Caki2 (cell line): ENCODE measurements at regions not wholly inside any gene's neighbourhood (a gene's known extent, or its start where the extent isn't known, plus 50 kb on each side); places are given as distances from the start of the nearest gene placed in this dataset.
A peak's percentile ranks its signal among the peaks of the same experiment; 100 is the strongest.

Source experiments
- DNase-seq: peaks from one replicate; pipeline ENCODE4 v3.0.0-alpha.2; 2015; ENCODE audit warnings: low read depth
- in situ Hi-C: cut with HindIII; loops from 2 replicates; pipeline ENCODE4 v1.10.0; 2016; ENCODE audit warnings: low sequenced_read_pairs, low pct_unique_long_range_greater_than_20kb, mixed read lengths

DNA sequence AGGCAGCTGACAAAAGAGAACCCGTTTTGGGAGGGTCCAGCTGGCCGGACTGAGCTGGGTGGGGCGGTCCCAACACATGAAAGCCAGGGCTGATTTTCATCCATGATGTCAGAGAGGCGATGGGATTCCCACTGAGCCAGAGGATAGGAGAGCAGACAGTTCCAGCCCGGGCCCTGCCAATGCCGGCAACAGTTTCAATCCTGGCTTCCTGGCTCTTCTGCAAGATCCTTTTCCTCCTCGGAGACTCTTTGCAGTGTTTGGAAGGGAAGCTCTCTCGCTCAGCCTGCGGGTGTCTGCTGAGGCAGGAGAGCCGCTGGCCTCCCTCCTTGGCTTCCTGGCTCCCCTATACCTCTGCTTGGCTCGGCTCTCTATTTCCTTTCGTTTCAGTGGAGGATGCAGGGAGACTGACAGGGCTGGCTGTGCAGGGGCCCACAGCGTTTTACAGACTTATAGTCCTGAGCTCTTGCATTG is 145.5 kb upstream of the SOX9 start:
- no peak for DNase-seq
- in situ Hi-C loops: no loop called here

DNA sequence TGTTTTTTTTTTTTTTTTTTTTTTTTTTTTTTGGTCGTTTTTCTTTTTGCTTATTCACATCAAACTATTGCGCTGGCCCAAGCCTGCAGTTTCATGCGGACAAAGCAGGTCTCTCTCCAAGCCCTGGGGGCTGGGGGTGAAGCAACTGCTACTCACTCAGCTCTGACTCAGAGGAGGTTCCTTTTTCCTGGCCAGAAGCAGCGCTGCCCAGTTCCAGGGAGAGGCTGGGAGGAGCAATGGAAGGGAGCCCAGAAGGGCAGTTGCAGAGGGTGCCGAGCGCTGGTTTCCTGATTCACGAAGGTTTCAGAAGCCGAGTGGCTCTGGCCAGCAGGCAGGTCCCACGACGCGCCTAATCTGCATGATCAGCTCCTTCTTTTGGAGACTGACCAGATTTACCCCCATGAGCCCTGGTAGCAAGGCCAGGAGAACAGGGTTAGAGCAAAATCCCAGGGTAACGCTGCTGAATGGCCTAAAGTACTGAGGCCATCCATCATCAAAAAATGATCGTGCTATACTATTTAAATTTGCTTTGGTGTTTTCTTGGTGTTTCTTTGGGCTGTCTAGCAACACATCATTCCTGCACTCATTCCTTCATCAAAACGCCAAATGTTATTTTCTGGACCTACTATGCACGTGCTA is 144.7 kb upstream of the SOX9 start:
- in situ Hi-C loops: no loop called here
- DNase-seq: peak; percentile 34

DNA sequence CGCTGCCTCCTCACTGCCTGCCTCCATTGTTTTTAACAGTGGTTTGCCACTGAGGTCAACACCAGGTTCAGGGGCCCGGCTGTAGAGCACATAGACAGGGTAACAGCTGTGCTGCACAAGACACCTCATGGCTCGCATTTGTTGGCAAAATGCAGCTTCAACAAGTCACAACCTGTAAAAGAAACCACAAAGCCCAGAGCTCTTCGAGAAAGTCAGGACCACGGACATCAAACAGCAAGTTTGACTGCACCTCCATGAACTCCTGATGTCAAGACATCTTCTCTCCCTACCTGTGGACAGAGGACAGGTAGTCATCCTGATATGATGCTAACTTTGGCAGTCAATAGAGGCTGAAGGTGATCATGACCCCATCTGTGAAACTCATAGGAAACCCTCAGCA is 142.4 kb upstream of the SOX9 start:
- DNase-seq: no peak
- in situ Hi-C loops: no loop called here

DNA sequence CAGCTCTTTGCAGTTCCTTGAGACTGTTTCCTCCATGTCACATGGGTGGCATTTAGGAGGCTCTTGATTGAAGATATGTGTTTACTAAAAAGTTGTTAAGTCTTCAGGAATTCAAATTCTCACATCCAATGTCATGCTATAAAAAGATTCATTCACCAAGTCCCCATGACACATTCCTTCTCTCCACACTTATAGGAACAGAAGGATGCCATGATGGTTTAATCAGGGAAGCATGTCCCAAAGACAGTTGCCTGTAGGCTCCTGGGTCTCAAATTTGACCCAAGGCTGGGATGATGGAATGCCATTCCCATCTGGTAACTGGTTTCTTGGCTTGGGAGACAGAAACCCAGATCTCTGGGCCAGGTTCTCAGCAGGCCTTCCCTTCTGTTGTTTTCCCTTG is 140.6 kb upstream of the SOX9 start:
- in situ Hi-C loops: no loop called here
- no peak for DNase-seq

DNA sequence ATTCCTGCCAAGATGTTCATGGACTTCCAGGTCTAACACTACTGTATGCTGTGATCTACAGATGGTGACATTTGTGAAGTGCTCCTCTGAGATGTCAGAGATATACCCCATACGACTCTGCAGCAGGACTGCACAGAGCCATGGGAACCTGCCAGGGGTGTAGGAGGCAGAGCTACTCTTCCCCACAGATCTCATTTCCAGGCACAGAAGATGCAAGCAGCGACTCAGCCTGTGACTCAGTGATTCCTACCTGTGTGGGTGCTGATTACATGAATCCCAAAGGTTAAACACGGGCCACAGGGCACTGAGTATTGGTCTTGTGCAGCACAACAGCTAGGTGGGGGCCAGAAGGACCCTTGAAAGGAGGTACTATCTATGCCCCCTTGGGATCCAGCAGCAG is 137.0 kb upstream of the SOX9 start:
- no peak for DNase-seq
- in situ Hi-C loops: no loop called here

DNA sequence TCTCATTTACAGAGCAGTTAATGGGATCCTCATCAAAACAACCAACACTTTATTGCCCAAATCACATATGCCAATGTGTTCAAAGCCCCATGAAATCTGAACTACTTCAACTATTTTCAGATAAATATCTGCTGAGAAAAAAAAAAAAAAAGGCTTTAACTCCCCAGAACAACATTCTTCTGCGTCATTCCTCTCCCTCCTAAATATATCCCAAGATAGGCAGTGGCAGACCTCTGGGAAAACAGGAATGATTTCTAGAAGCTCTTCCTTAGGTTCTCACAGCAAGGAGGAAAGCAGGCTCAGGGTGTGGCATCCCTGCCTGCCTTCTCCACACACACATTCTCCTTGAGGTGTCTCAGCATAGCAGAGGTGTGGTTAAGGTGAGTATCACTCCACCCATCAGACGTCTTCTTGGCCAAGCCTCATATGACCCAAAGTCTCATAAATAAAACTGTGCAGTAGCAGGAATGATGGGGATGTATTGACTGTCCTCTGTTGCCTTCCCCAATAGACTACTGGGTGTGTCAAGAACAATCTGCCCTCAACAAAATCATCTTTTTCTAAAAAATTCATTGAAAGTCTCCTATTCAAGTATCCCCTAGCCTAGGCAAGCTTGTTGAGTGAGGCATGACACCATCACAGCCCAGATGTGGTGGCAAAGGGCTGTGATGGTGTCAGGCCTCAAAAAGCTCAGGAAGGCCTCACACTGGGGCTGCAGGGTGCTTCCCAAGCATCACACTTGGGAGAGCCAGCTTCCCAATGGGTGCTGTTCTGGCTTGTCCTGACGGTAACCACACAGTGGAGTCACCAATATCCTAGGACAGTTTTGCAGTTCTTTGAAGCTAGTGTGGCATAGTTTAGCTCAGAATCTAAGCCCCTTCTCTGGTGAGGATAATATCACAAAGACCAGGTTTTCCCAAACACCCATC is 135.4 kb upstream of the SOX9 start:
- no peak for DNase-seq

DNA sequence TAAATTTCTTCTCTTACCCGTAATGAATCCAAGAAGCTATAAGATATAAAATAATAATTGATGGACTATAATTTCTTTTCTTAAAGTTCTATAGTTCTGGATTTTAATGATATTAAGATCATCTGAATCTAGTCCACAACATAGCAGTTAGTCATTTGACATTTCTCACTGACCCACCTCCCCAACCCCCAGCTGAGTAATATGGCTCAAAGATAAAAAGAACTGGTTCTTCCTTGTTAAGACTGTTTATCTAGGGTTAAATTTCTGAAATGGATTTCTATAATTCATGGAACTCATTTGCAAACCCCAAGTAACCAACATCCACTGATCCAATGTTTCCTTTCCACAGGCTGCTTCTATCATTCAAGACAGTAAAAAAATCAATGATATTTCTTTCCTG is 133.9 kb upstream of the SOX9 start:
- no peak for DNase-seq
- in situ Hi-C loops: no loop called here

More for the DNA sequence above, 135.4 kb upstream of the SOX9 start:
- in situ Hi-C loops: no loop called here

DNA sequence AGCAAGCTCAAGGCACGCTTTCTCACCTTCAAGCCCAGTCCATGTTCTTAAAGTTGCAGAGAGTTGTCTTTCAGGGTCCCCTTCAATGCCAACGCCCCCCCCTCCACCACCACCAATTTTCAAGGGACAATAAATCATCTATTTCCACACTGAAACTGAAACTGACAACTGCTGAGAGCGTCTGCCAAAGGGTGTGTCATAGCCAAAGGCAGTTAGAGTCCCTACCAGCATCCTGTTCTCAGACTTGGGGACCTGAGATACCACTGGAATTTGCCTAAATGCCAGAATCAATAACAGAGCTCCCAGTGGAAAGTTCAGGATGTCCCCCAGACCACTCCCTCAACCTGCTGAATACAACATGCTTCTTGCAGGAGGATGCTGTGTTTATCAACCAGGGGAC is 133.2 kb upstream of the SOX9 start:
- no peak for DNase-seq
- in situ Hi-C loops: no loop called here

DNA sequence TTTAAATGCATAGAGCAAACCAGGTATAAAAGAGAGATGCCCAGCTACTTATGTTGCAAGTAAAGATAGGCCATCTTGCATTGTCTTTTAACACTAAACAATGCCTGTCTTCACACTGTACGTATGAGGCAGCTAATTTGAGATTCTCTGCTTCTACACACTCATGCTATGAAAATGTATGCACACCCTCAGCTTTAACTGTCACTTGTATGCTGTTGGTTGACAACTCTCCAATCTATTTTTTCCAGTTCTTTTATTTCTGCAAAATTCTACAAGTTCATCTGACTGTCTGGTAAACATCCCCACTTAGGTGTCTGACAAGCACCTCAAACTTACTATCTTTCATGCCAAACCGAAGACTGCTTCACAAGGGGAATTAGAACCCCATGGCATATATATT is 131.7 kb upstream of the SOX9 start:
- in situ Hi-C loops: no loop called here
- DNase-seq: no peak

DNA sequence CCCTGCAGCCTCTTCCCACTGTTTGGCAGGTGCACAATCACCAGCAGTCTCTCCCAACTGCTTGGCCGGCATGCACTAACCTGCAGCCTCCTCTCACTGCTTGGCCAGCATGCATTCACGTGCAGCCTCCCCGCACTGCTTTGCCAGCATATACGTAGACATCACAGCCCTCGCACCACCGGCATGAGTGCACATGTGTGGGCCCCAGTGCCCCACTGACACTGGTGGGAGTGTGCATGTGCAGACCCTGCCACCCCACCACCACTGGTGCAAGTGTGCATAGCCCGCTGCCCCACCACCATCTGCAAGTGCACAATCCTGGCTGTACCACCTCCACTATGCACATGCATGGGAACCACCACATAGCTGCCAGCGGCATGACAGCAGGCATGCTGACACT is 127.5 kb upstream of the SOX9 start:
- in situ Hi-C loops: no loop called here

DNA sequence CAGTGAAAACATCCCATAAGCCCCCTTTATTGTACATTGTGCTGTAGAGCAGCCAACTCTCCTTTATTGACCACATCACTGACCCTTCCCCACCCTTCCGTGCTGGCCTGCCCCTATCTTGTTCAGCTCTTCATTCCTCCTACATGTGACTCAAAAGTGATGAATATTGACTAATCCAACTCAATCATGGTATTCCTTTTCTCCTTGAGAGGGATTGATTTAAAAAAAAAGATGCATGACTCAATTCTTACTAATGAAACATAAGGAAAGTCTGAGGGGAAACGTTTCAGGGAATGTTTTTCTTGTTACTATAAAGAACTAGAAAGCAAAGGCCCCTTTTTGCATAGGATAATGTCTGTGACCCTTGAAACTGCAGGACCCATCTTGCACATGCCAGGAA is 125.2 kb upstream of the SOX9 start:
- DNase-seq: no peak
- in situ Hi-C loops: no loop called here

More for the DNA sequence above, 127.5 kb upstream of the SOX9 start:
- DNase-seq: no peak

DNA sequence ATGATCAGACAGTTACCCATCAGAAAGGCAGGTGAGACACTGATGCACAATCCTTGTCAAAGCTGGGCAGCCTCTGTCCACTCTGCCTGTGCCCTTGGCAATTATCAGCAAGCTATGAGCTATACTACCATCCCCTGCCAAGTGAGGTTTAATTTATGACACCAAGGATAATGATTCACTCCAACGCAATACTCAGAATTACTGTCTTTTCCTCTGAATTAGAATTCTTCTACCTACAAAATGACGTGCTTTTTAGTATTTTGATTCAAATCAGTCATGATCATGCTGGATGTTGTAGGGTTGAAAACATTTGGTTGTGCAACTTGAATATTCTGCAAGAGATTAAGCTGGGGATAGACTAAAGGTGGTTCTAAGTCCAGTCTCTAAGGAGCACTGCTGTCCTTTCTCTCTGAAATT is 116.8 kb upstream of the SOX9 start:
- in situ Hi-C loops: no loop called here
- no peak for DNase-seq

DNA sequence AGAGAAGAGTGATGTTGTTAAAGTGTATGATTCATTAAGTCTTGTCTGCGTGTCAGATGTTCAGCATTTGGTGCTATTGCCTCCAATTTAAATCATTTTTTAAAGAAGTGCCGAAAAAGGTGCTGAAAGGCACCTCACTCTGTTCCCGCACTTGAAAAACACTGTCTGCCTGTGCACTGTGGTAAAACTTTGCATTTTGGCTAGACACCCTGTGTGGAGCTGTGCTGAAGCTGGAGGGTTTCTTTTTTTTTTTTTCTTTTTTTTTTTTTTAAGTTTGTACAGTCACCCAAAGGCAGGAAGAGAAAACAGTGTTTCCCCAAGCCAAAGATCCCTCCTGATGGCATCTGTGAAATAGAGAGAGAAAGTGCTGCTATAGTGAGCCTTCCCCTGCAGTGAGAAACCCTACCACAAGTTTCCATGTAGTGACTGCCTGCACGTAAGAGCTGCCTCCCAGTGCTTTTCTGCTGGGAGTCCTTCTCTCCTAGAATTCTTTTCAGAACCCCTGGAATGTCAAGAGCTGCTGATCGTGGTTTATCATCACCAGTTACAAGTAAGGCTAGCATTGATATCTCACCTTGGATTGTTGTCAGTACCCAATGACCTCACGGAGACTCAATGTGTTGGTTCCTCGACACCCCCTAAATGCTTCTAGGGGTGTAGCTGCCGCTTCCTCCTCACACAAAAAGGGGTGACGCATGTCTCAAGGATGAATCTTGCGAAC is 116.0 kb upstream of the SOX9 start:
- in situ Hi-C loops: no loop called here

DNA sequence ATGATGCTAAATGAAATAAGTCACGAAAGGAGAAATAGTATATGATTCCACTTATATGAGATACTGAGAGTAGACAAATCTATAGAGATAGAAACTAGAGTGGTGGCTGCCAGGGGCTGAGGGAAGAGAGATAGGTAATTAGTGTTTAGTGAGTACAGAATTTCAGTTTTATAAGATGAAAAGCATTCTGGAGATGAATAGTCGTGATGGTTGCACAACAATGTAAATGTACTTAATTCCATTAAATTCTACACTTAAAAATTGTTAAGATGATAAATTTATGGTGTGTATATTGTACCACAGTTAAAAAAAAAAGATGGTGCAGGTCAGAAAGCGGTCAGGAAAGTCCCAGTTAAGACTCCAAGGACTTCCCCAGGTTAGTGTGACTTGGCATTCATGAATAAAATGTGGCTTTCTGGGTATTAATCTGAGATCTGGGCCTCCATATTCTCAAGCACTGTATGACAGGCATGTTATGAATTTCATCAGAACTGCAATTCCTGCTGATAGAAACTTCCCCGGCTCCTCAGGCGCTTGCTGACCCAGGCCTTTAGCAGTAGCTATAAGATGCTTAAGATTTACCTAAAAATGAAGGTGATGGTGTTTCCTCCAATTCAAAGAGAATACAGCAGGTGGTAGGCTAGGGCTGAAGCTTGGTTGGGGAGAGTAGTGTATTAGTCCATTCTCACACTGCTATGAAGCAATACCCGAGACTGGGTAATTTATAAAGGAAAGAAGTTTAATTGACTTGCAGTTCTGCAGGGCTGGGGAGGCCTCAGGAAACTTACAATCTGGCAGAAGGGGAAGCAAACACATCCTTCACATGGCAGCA is 115.3 kb upstream of the SOX9 start:
- no peak for DNase-seq
- in situ Hi-C loops: no loop called here

More for the DNA sequence above, 116.0 kb upstream of the SOX9 start:
- no peak for DNase-seq

DNA sequence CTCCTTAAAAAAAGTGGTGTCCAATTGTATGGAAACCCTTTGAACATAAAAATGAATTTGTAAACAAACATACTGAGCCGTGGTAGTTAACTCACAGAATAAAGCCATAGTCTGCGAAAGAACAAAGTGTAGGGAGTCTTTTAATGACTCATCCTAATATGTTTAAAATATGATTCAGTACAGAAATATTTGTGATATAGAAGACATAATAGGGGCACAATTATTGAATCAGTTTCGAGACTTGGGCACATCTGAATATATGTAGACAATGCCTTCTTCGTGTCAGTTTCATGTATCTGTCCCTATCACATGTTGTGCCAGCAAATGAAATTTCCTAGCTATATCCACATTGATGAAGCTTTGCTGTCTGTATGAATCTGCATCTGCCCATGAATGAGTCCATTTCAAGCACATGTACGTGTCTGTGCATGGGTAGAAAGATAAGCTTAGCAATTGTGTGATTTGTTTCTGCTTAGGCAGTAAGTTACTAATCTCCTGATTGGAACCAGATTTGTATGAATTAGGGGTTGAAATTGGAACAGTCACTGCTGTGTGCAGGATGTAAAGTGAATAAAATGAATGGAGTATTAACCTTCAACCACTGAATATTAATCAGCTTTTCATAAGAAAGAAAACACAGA is 112.5 kb upstream of the SOX9 start:
- DNase-seq: no peak
- in situ Hi-C loops: no loop called here

DNA sequence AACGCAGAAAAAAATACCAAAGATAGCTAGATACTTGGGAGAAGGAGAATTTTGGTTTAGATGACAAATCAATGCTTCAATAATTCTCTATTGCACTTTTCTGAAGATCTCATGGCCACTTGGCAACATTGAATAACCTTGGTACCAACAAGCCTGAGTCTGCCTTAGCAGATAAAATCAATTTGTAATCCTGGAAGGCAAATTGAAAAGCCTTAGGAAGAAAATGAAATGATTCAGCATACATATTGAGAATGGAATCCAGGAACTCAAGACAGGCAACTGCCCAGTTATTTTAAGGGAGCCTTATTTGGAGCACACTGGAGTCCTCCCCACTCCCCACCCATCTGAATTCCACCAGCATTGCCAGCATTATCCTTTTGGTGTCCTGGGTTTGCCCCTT is 109.3 kb upstream of the SOX9 start:
- no peak for DNase-seq
- in situ Hi-C loops: no loop called here

DNA sequence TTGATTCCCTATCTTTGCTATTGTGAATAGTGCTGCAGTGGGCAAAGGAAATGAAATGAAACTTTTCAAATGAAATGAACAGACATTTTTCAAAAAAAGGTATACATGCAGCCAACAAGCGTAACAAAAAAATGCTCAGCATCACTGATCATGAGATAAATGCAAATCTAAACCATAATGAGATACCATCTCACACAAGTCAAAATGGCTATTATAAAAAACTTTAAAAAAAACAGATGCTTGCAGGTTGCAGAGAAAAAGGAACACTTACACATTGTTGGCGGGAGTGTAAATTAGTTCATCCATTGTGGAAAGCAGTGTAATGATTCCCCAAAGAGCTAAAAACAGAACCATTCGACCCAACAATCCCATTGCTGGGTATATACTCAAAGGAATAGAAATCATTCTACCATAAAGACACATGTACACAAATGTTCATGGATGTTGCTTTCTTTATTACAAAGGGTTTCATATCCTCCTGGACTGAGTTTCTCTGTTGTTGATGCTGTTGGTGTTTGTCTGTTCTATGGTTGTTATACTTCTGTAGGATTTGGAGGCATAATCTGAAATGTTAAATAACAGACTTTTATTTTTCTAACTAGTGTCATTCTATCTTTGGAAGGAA is 99.3 kb upstream of the SOX9 start:
- in situ Hi-C loops: no loop called here

More for the DNA sequence above, 99.3 kb upstream of the SOX9 start:
- DNase-seq: no peak
